ENCODE measurements at regions not wholly inside any gene's neighbourhood (a gene's known extent, or its start where the extent isn't known, plus 50 kb on each side); places are given as distances from the start of the nearest gene placed in this dataset.

- DNase-seq: no peak
These were observed 1024.7 kb upstream of the GOT2 start for GRCh38 chr16:59758848-59759247.

- no peak for DNase-seq
These were observed 1020.7 kb upstream of the GOT2 start for GRCh38 chr16:59754854-59755253.

GRCh38 chr16:59749662-59750336 lies 1015.7 kb upstream of the GOT2 start:
- DNase-seq: no peak

- no peak for DNase-seq
These were observed 1014.4 kb upstream of the GOT2 start for GRCh38 chr16:59748531-59748930.

GRCh38 chr16:59743504-59743903 lies 1009.4 kb upstream of the GOT2 start:
- DNase-seq: no peak

- no peak for DNase-seq
These were observed 1006.7 kb upstream of the GOT2 start for GRCh38 chr16:59740858-59741257.

- no peak for DNase-seq
These were observed 1003.2 kb upstream of the GOT2 start for GRCh38 chr16:59737274-59737673.

GRCh38 chr16:59733321-59733720 lies 999.2 kb upstream of the GOT2 start:
- DNase-seq: no peak

GRCh38 chr16:59729613-59730012 lies 995.5 kb upstream of the GOT2 start:
- DNase-seq: no peak

GRCh38 chr16:59719121-59719520 lies 985.0 kb upstream of the GOT2 start:
- no peak for DNase-seq

- DNase-seq: no peak
These were observed 973.5 kb upstream of the GOT2 start for GRCh38 chr16:59707436-59708226.

GRCh38 chr16:59701963-59702930 lies 968.1 kb upstream of the GOT2 start:
- DNase-seq: no peak

GRCh38 chr16:59699786-59700185 lies 965.7 kb upstream of the GOT2 start:
- no peak for DNase-seq

GRCh38 chr16:59698346-59699020 lies 964.4 kb upstream of the GOT2 start:
- no peak for DNase-seq

GRCh38 chr16:59697761-59698160 lies 963.6 kb upstream of the GOT2 start:
- DNase-seq: no peak

GRCh38 chr16:59697236-59697635 lies 963.1 kb upstream of the GOT2 start:
- DNase-seq: no peak

- no peak for DNase-seq
These were observed 962.4 kb upstream of the GOT2 start for GRCh38 chr16:59696495-59696894.

GRCh38 chr16:59690216-59690615 lies 956.1 kb upstream of the GOT2 start:
- no peak for DNase-seq

- no peak for DNase-seq
These were observed 953.9 kb upstream of the GOT2 start for GRCh38 chr16:59688006-59688405.

GRCh38 chr16:59686405-59686804 lies 952.3 kb upstream of the GOT2 start:
- no peak for DNase-seq

GRCh38 chr16:59684911-59685310 lies 950.8 kb upstream of the GOT2 start:
- DNase-seq: no peak

GRCh38 chr16:59683709-59684108 lies 949.6 kb upstream of the GOT2 start:
- no peak for DNase-seq

All from stimulated activated CD8-positive, alpha-beta memory T cell treated with anti-CD3 and anti-CD28 coated beads, Interleukin-4, amount 100 ng/mL, for 48 hours (primary cell).